ENCODE measurements at regions not wholly inside any gene's neighbourhood (a gene's known extent, or its start where the extent isn't known, plus 50 kb on each side); places are given as distances from the start of the nearest gene placed in this dataset.

DNA sequence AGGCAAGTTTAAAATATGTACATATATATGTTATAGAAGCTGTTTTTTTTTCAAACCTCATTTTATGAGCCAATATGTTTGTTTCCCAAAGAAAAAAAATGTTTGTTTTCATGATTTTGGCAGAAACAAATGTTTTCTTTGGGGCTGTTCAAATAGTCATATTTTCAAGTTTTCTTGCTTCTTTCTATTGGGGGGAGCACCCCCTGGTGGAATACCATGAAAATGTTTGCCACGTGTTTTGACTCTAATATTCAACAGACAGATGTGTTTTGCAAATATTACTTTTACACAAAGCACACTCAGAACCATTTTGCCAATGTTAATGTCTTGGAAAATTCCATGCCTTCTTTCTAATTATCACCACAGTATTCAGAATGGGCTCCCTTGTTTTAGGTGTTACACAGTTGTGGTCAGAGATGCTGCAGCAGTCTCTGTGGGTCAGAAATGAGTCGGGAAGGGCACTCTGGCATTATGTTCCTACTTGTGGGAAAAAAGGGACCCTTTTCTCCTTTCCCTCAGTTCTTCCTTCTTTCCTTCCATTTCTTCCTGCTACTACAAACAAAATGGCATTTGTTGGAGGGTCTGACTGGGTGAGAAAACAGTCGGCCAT lies 817.0 kb downstream of the TUSC7 start:
- Histone ChIP-seq H3K9ac (ENCODE audit: low read length in 5 of 5) (no peak overlapping the region), H3K27me3 (ENCODE audit: control insufficient read depth in 5 of 5, insufficient read depth in 4 of 5, low read length in 5 of 5) (peaks cover 0 to 2% (median 0%) of the 10 kb centered on the region in 5 donors), H3K27ac (ENCODE audit: low read depth, low read length) (no peak overlapping the region), H3K4me3 (ENCODE audit: low read depth in 1 of 5, low read length in 5 of 5) (no peak overlapping the region), H3K36me3 (ENCODE audit: control insufficient read depth in 5 of 5, insufficient read depth in 5 of 5, low read length in 5 of 5) (no peaks in the 10 kb centered on the region), H3K9me3 (ENCODE audit: control insufficient read depth in 5 of 5, low read length in 5 of 5) (no peaks in the 10 kb centered on the region), H3K4me1 (ENCODE audit: control insufficient read depth in 5 of 5, insufficient read depth in 5 of 5, low read length in 5 of 5) (no peaks in the 10 kb centered on the region)

GRCh38 chr3:117527346-117527745 lies 817.8 kb downstream of the TUSC7 start:
- Histone ChIP-seq H3K9me3 (ENCODE audit: control insufficient read depth in 5 of 5, low read length in 5 of 5) (no peaks in the 10 kb centered on the region), H3K36me3 (ENCODE audit: control insufficient read depth in 5 of 5, insufficient read depth in 5 of 5, low read length in 5 of 5) (no peaks in the 10 kb centered on the region), H3K4me3 (ENCODE audit: low read depth in 1 of 5, low read length in 5 of 5) (no peak overlapping the region), H3K4me1 (ENCODE audit: control insufficient read depth in 5 of 5, insufficient read depth in 5 of 5, low read length in 5 of 5) (no peaks in the 10 kb centered on the region), H3K27ac (ENCODE audit: low read depth, low read length) (no peak overlapping the region), H3K9ac (ENCODE audit: low read length in 5 of 5) (no peak overlapping the region), H3K27me3 (ENCODE audit: control insufficient read depth in 5 of 5, insufficient read depth in 4 of 5, low read length in 5 of 5) (peaks cover 0 to 2% (median 0%) of the 10 kb centered on the region in 5 donors)

GRCh38 chr3:117528688-117529087 lies 819.1 kb downstream of the TUSC7 start:
- no peaks in the 10 kb centered on the region for H3K4me1 ChIP-seq (ENCODE audit: control insufficient read depth in 5 of 5, insufficient read depth in 5 of 5, low read length in 5 of 5)
- no peak overlapping the region for H3K27ac ChIP-seq (ENCODE audit: low read depth, low read length)
- no peak overlapping the region for H3K4me3 ChIP-seq (ENCODE audit: low read depth in 1 of 5, low read length in 5 of 5)
- no peaks in the 10 kb centered on the region for H3K36me3 ChIP-seq (ENCODE audit: control insufficient read depth in 5 of 5, insufficient read depth in 5 of 5, low read length in 5 of 5)
- H3K9ac ChIP-seq (ENCODE audit: low read length in 5 of 5): no peak overlapping the region
- H3K9me3 ChIP-seq (ENCODE audit: control insufficient read depth in 5 of 5, low read length in 5 of 5): no peaks in the 10 kb centered on the region
- peaks cover 0 to 2% (median 0%) of the 10 kb centered on the region in 5 donors for H3K27me3 ChIP-seq (ENCODE audit: control insufficient read depth in 5 of 5, insufficient read depth in 4 of 5, low read length in 5 of 5)

- Histone ChIP-seq H3K9me3 (ENCODE audit: control insufficient read depth in 5 of 5, low read length in 5 of 5) (no peaks in the 10 kb centered on the region), H3K36me3 (ENCODE audit: control insufficient read depth in 5 of 5, insufficient read depth in 5 of 5, low read length in 5 of 5) (no peaks in the 10 kb centered on the region), H3K9ac (ENCODE audit: low read length in 5 of 5) (no peak overlapping the region), H3K4me3 (ENCODE audit: low read depth in 1 of 5, low read length in 5 of 5) (no peak overlapping the region), H3K27me3 (ENCODE audit: control insufficient read depth in 5 of 5, insufficient read depth in 4 of 5, low read length in 5 of 5) (peaks cover 0 to 2% (median 0%) of the 10 kb centered on the region in 5 donors), H3K4me1 (ENCODE audit: control insufficient read depth in 5 of 5, insufficient read depth in 5 of 5, low read length in 5 of 5) (no peaks in the 10 kb centered on the region), H3K27ac (ENCODE audit: low read depth, low read length) (no peak overlapping the region)
Observed at GRCh38 chr3:117531078-117531767, 821.6 kb downstream of the TUSC7 start.

GRCh38 chr3:117532268-117532667 lies 822.7 kb downstream of the TUSC7 start:
- H3K9me3 ChIP-seq (ENCODE audit: control insufficient read depth in 5 of 5, low read length in 5 of 5): no peaks in the 10 kb centered on the region
- H3K9ac ChIP-seq (ENCODE audit: low read length in 5 of 5): no peak overlapping the region
- peaks cover 0 to 2% (median 0%) of the 10 kb centered on the region in 5 donors for H3K27me3 ChIP-seq (ENCODE audit: control insufficient read depth in 5 of 5, insufficient read depth in 4 of 5, low read length in 5 of 5)
- H3K4me1 ChIP-seq (ENCODE audit: control insufficient read depth in 5 of 5, insufficient read depth in 5 of 5, low read length in 5 of 5): no peaks in the 10 kb centered on the region
- H3K4me3 ChIP-seq (ENCODE audit: low read depth in 1 of 5, low read length in 5 of 5): no peak overlapping the region
- H3K36me3 ChIP-seq (ENCODE audit: control insufficient read depth in 5 of 5, insufficient read depth in 5 of 5, low read length in 5 of 5): no peaks in the 10 kb centered on the region
- H3K27ac ChIP-seq (ENCODE audit: low read depth, low read length): no peak overlapping the region

DNA sequence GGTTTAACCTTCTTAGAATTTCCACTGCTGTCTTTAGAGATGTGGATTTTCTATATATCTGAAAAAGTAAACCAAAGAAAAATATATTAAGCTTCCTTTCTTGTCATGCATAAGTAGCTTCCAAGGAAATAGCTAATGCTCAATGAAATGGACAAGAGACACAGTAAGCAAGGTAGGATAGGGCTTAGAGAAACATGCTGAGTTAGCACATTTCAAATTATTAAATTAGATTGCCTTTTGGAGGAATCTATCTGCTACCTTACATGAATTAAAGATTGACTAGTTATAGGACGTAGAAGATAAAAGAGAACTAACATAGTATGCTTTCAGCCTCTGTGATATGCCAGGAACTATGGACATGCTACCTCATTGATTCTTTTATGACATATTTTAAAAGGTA lies 824.6 kb downstream of the TUSC7 start:
- H3K9me3 ChIP-seq (ENCODE audit: control insufficient read depth in 5 of 5, low read length in 5 of 5): no peaks in the 10 kb centered on the region
- no peaks in the 10 kb centered on the region for H3K4me1 ChIP-seq (ENCODE audit: control insufficient read depth in 5 of 5, insufficient read depth in 5 of 5, low read length in 5 of 5)
- H3K36me3 ChIP-seq (ENCODE audit: control insufficient read depth in 5 of 5, insufficient read depth in 5 of 5, low read length in 5 of 5): no peaks in the 10 kb centered on the region
- no peak overlapping the region for H3K4me3 ChIP-seq (ENCODE audit: low read depth in 1 of 5, low read length in 5 of 5)
- H3K9ac ChIP-seq (ENCODE audit: low read length in 5 of 5): no peak overlapping the region
- peaks cover 0 to 2% (median 0%) of the 10 kb centered on the region in 5 donors for H3K27me3 ChIP-seq (ENCODE audit: control insufficient read depth in 5 of 5, insufficient read depth in 4 of 5, low read length in 5 of 5)
- H3K27ac ChIP-seq (ENCODE audit: low read depth, low read length): no peak overlapping the region

- Histone ChIP-seq H3K9me3 (ENCODE audit: control insufficient read depth in 5 of 5, low read length in 5 of 5) (no peaks in the 10 kb centered on the region), H3K36me3 (ENCODE audit: control insufficient read depth in 5 of 5, insufficient read depth in 5 of 5, low read length in 5 of 5) (no peaks in the 10 kb centered on the region), H3K27ac (ENCODE audit: low read depth, low read length) (no peak overlapping the region)
Observed at GRCh38 chr3:117536006-117536405, 826.4 kb downstream of the TUSC7 start.

GRCh38 chr3:117537949-117538348 lies 828.4 kb downstream of the TUSC7 start:
- Histone ChIP-seq H3K36me3 (ENCODE audit: control insufficient read depth in 5 of 5, insufficient read depth in 5 of 5, low read length in 5 of 5) (no peaks in the 10 kb centered on the region), H3K9me3 (ENCODE audit: control insufficient read depth in 5 of 5, low read length in 5 of 5) (no peaks in the 10 kb centered on the region), H3K4me1 (ENCODE audit: control insufficient read depth in 5 of 5, insufficient read depth in 5 of 5, low read length in 5 of 5) (no peaks in the 10 kb centered on the region)

More at GRCh38 chr3:117536006-117536405, 826.4 kb downstream of the TUSC7 start:
- Histone ChIP-seq H3K27me3 (ENCODE audit: control insufficient read depth in 5 of 5, insufficient read depth in 4 of 5, low read length in 5 of 5) (peaks cover 0 to 2% (median 0%) of the 10 kb centered on the region in 5 donors), H3K9ac (ENCODE audit: low read length in 5 of 5) (no peak overlapping the region), H3K4me3 (ENCODE audit: low read depth in 1 of 5, low read length in 5 of 5) (no peak overlapping the region), H3K4me1 (ENCODE audit: control insufficient read depth in 5 of 5, insufficient read depth in 5 of 5, low read length in 5 of 5) (no peaks in the 10 kb centered on the region)

DNA sequence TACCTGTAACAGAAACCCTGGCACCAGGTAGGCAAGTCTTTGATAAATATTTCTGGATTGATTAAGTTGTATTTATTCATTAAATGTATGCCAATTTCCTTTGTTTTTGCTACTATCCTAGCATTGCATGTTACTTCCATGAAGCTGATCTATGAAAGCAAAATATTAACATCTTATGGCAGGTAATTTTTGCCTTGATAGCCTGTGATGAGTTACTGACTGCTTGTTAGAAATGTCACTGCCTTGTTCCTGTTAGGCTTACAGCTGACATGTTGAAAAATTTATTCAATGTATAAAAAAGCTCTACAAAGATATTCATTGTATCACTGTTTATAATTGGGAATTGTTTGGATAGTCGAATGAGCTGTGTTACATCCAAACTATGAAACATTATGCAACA lies 830.1 kb downstream of the TUSC7 start:
- H3K9me3 ChIP-seq (ENCODE audit: control insufficient read depth in 5 of 5, low read length in 5 of 5): no peaks in the 10 kb centered on the region
- no peak overlapping the region for H3K27ac ChIP-seq (ENCODE audit: low read depth, low read length)
- H3K36me3 ChIP-seq (ENCODE audit: control insufficient read depth in 5 of 5, insufficient read depth in 5 of 5, low read length in 5 of 5): no peaks in the 10 kb centered on the region
- no peaks in the 10 kb centered on the region for H3K4me1 ChIP-seq (ENCODE audit: control insufficient read depth in 5 of 5, insufficient read depth in 5 of 5, low read length in 5 of 5)
- no peak overlapping the region for H3K4me3 ChIP-seq (ENCODE audit: low read depth in 1 of 5, low read length in 5 of 5)
- no peak overlapping the region for H3K9ac ChIP-seq (ENCODE audit: low read length in 5 of 5)
- no peaks in the 10 kb centered on the region for H3K27me3 ChIP-seq (ENCODE audit: control insufficient read depth in 5 of 5, insufficient read depth in 4 of 5, low read length in 5 of 5)

More at GRCh38 chr3:117537949-117538348, 828.4 kb downstream of the TUSC7 start:
- Histone ChIP-seq H3K9ac (ENCODE audit: low read length in 5 of 5) (no peak overlapping the region), H3K27me3 (ENCODE audit: control insufficient read depth in 5 of 5, insufficient read depth in 4 of 5, low read length in 5 of 5) (no peaks in the 10 kb centered on the region), H3K4me3 (ENCODE audit: low read depth in 1 of 5, low read length in 5 of 5) (no peak overlapping the region), H3K27ac (ENCODE audit: low read depth, low read length) (no peak overlapping the region)

- Histone ChIP-seq H3K36me3 (ENCODE audit: control insufficient read depth in 5 of 5, insufficient read depth in 5 of 5, low read length in 5 of 5) (no peaks in the 10 kb centered on the region), H3K27ac (ENCODE audit: low read depth, low read length) (no peak overlapping the region), H3K4me1 (ENCODE audit: control insufficient read depth in 5 of 5, insufficient read depth in 5 of 5, low read length in 5 of 5) (no peaks in the 10 kb centered on the region), H3K9me3 (ENCODE audit: control insufficient read depth in 5 of 5, low read length in 5 of 5) (no peaks in the 10 kb centered on the region), H3K4me3 (ENCODE audit: low read depth in 1 of 5, low read length in 5 of 5) (no peak overlapping the region), H3K9ac (ENCODE audit: low read length in 5 of 5) (no peak overlapping the region), H3K27me3 (ENCODE audit: control insufficient read depth in 5 of 5, insufficient read depth in 4 of 5, low read length in 5 of 5) (no peaks in the 10 kb centered on the region)
Observed at GRCh38 chr3:117540597-117540996, 831.0 kb downstream of the TUSC7 start.

Data from subcutaneous abdominal adipose tissue (tissue), 5 donors.